ENCODE measurements at regions not wholly inside any gene's neighbourhood (a gene's known extent, or its start where the extent isn't known, plus 50 kb on each side); places are given as distances from the start of the nearest gene placed in this dataset.

- TF ChIP-seq EZH2 (IDR thresholded peaks at IDR 0.05; ENCODE audit: borderline replicate concordance, control insufficient read depth, low read depth, low read length) (no peak), RAD21 (IDR thresholded peaks at IDR 0.05; ENCODE audit: insufficient read depth, low read depth, low read length) (no peak), RFX5 (IDR thresholded peaks at IDR 0.05; ENCODE audit: low read depth, low read length) (no peak), CEBPB (IDR thresholded peaks at IDR 0.05; ENCODE audit: borderline replicate concordance in 1 of 2, low read depth in 2 of 2, low read length in 2 of 2) (no peak), POLR2A (IDR thresholded peaks at IDR 0.05; ENCODE audit: low read depth, low read length) (no peak), CTCF (IDR thresholded peaks at IDR 0.05 in 2 of 3, conservative IDR thresholded peaks at IDR 0.05 in 1 of 3; ENCODE audit: control insufficient read depth in 2 of 3, extremely low read depth in 1 of 3, insufficient read depth in 1 of 3, low read depth in 3 of 3, low read length in 3 of 3) (no peak), CREB1 (IDR thresholded peaks at IDR 0.05; ENCODE audit: low read depth) (no peak), ZNF687 (IDR thresholded peaks at IDR 0.05) (no peak), ZZZ3 (IDR thresholded peaks at IDR 0.05; ENCODE audit: control insufficient read depth, insufficient read length, low read depth) (no peak), E2F4 (IDR thresholded peaks at IDR 0.05; ENCODE audit: low read depth, low read length) (no peak)
These were observed 203.2 kb downstream of the CSNK2A3 start for GRCh38 chr11:11149671-11150459.
